B cell (primary cell): ENCODE measurements at regions not wholly inside any gene's neighbourhood (a gene's known extent, or its start where the extent isn't known, plus 50 kb on each side); places are given as distances from the start of the nearest gene placed in this dataset.

ENCODE experiments used
- CTCF ChIP-seq: fragments of 200-600 bp; IDR thresholded peaks from one replicate; pipeline ENCODE4 v1.8.0; 2022; ENCODE audit warnings: antibody characterized with exemption, mild to moderate bottlenecking
- EZH2 ChIP-seq: IDR thresholded peaks from 2 replicates; pipeline ENCODE4 v1.6.1; 2012; ENCODE audit warnings: borderline replicate concordance, low read depth, mild to moderate bottlenecking, moderate library complexity, low read length; ENCODE audit not compliant: insufficient read depth, poor library complexity, severe bottlenecking

GRCh38 chr21:39108291-39109162, 74.7 kb downstream of the PSMG1 start:
- no peak for TF ChIP-seq CTCF
- TF ChIP-seq EZH2, result no peak
